WTC11 (cell line): ENCODE measurements at regions not wholly inside any gene's neighbourhood (a gene's known extent, or its start where the extent isn't known, plus 50 kb on each side); places are given as distances from the start of the nearest gene placed in this dataset.

Experiments
- CREB1 ChIP-seq: sonication (generic); formaldehyde crosslinking; IDR thresholded peaks from 2 replicates; pipeline ENCODE4 v1.8.0; 2023; ENCODE audit warnings: mild to moderate bottlenecking, missing genetic modification reagents
- NFE2L1 ChIP-seq: sonication (generic); formaldehyde crosslinking; IDR thresholded peaks from 2 replicates; pipeline ENCODE4 v1.8.1; 2023; ENCODE audit warnings: missing genetic modification reagents
- RORB ChIP-seq: fragments of 250-450 bp; sonication (Bioruptor Pico); IDR thresholded peaks from 2 replicates; pipeline ENCODE4 v1.9.0; 2021; ENCODE audit warnings: mild to moderate bottlenecking
- TCF7 ChIP-seq: sonication (generic); formaldehyde crosslinking; IDR thresholded peaks from 2 replicates; pipeline ENCODE4 v1.8.0; 2022; ENCODE audit warnings: mild to moderate bottlenecking, low read depth, missing genetic modification reagents, moderate library complexity
- ZNF416 ChIP-seq: fragments of 250-450 bp; sonication (Bioruptor Pico); IDR thresholded peaks from 2 replicates; pipeline ENCODE4 v1.9.0; 2021; ENCODE audit warnings: mild to moderate bottlenecking, inconsistent platforms
- TF ChIP-seq, protein P1 (sequence below): sonication (generic); formaldehyde crosslinking; IDR thresholded peaks from 2 replicates; pipeline ENCODE4 v1.8.0; 2022; ENCODE audit warnings: mild to moderate bottlenecking, missing genetic modification reagents
- TF ChIP-seq, protein P2 (sequence below): fragments of 200-600 bp; IDR thresholded peaks from 2 replicates; pipeline ENCODE4 v1.8.0; 2022; ENCODE audit warnings: antibody characterized with exemption
- TF ChIP-seq, protein P3 (sequence below): sonication (generic); formaldehyde crosslinking; IDR thresholded peaks from 2 replicates; pipeline ENCODE4 v1.8.1; 2023; ENCODE audit warnings: mild to moderate bottlenecking, moderate library complexity, missing genetic modification reagents
- TF ChIP-seq, protein P4 (sequence below): sonication (generic); formaldehyde crosslinking; IDR thresholded peaks from 2 replicates; pipeline ENCODE4 v1.8.0; 2022; ENCODE audit warnings: mild to moderate bottlenecking, missing genetic modification reagents
- TF ChIP-seq, protein P5 (sequence below): sonication (generic); formaldehyde crosslinking; IDR thresholded peaks from 2 replicates; pipeline ENCODE4 v1.8.0; 2022; ENCODE audit warnings: mild to moderate bottlenecking, missing genetic modification reagents
- TF ChIP-seq, protein P6 (sequence below): sonication (generic); formaldehyde crosslinking; IDR thresholded peaks from 2 replicates; pipeline ENCODE4 v1.8.0; 2022; ENCODE audit warnings: mild to moderate bottlenecking, missing genetic modification reagents
- TF ChIP-seq, protein P7 (sequence below): sonication (generic); formaldehyde crosslinking; IDR thresholded peaks from 2 replicates; pipeline ENCODE4 v1.8.1; 2023; ENCODE audit warnings: mild to moderate bottlenecking, missing genetic modification reagents, moderate library complexity

DNA sequence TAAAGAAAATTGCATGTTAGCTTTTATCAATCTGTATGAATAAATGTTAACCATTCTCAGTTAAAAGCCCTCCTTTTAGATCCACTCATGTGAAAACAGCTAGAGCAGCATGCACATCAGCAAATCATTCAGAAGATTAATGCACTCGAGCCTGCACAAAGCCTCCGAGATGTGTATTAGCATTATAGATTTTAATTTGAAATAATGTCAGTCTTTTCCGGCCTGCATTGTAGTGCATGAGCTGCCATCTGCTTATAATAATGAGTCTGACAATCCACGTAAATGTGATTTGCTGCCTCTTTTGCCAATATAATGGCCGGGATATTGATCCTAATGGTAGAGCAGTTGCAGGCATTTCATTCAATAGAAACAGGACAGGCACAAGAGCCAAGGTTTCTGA is 585.1 kb downstream of the IRX1 start:
- TF ChIP-seq, protein P1, sequence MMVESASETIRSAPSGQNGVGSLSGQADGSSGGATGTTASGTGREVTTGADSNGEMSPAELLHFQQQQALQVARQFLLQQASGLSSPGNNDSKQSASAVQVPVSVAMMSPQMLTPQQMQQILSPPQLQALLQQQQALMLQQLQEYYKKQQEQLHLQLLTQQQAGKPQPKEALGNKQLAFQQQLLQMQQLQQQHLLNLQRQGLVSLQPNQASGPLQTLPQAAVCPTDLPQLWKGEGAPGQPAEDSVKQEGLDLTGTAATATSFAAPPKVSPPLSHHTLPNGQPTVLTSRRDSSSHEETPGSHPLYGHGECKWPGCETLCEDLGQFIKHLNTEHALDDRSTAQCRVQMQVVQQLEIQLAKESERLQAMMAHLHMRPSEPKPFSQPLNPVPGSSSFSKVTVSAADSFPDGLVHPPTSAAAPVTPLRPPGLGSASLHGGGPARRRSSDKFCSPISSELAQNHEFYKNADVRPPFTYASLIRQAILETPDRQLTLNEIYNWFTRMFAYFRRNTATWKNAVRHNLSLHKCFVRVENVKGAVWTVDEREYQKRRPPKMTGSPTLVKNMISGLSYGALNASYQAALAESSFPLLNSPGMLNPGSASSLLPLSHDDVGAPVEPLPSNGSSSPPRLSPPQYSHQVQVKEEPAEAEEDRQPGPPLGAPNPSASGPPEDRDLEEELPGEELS (CRISPR knock-in tag): no peak
- TF ChIP-seq, protein P2, sequence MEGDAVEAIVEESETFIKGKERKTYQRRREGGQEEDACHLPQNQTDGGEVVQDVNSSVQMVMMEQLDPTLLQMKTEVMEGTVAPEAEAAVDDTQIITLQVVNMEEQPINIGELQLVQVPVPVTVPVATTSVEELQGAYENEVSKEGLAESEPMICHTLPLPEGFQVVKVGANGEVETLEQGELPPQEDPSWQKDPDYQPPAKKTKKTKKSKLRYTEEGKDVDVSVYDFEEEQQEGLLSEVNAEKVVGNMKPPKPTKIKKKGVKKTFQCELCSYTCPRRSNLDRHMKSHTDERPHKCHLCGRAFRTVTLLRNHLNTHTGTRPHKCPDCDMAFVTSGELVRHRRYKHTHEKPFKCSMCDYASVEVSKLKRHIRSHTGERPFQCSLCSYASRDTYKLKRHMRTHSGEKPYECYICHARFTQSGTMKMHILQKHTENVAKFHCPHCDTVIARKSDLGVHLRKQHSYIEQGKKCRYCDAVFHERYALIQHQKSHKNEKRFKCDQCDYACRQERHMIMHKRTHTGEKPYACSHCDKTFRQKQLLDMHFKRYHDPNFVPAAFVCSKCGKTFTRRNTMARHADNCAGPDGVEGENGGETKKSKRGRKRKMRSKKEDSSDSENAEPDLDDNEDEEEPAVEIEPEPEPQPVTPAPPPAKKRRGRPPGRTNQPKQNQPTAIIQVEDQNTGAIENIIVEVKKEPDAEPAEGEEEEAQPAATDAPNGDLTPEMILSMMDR: no peak
- no peak for TF ChIP-seq NFE2L1 (CRISPR knock-in tag)
- TF ChIP-seq ZNF416 (CRISPR knock-in tag): no peak
- TF ChIP-seq TCF7: no peak
- TF ChIP-seq, protein P3, sequence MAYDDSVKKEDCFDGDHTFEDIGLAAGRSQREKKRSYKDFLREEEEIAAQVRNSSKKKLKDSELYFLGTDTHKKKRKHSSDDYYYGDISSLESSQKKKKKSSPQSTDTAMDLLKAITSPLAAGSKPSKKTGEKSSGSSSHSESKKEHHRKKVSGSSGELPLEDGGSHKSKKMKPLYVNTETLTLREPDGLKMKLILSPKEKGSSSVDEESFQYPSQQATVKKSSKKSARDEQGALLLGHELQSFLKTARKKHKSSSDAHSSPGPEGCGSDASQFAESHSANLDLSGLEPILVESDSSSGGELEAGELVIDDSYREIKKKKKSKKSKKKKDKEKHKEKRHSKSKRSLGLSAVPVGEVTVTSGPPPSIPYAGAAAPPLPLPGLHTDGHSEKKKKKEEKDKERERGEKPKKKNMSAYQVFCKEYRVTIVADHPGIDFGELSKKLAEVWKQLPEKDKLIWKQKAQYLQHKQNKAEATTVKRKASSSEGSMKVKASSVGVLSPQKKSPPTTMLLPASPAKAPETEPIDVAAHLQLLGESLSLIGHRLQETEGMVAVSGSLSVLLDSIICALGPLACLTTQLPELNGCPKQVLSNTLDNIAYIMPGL: no peak
- no peak for TF ChIP-seq CREB1 (CRISPR knock-in tag)
- TF ChIP-seq, protein P4, sequence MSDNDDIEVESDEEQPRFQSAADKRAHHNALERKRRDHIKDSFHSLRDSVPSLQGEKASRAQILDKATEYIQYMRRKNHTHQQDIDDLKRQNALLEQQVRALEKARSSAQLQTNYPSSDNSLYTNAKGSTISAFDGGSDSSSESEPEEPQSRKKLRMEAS (CRISPR knock-in tag): no peak
- TF ChIP-seq, protein P5, sequence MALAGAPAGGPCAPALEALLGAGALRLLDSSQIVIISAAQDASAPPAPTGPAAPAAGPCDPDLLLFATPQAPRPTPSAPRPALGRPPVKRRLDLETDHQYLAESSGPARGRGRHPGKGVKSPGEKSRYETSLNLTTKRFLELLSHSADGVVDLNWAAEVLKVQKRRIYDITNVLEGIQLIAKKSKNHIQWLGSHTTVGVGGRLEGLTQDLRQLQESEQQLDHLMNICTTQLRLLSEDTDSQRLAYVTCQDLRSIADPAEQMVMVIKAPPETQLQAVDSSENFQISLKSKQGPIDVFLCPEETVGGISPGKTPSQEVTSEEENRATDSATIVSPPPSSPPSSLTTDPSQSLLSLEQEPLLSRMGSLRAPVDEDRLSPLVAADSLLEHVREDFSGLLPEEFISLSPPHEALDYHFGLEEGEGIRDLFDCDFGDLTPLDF (CRISPR knock-in tag): no peak
- TF ChIP-seq, protein P6, sequence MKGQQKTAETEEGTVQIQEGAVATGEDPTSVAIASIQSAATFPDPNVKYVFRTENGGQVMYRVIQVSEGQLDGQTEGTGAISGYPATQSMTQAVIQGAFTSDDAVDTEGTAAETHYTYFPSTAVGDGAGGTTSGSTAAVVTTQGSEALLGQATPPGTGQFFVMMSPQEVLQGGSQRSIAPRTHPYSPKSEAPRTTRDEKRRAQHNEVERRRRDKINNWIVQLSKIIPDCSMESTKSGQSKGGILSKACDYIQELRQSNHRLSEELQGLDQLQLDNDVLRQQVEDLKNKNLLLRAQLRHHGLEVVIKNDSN (CRISPR knock-in tag): no peak
- TF ChIP-seq, protein P7, sequence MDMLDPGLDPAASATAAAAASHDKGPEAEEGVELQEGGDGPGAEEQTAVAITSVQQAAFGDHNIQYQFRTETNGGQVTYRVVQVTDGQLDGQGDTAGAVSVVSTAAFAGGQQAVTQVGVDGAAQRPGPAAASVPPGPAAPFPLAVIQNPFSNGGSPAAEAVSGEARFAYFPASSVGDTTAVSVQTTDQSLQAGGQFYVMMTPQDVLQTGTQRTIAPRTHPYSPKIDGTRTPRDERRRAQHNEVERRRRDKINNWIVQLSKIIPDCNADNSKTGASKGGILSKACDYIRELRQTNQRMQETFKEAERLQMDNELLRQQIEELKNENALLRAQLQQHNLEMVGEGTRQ (CRISPR knock-in tag): no peak
- TF ChIP-seq RORB (CRISPR knock-in tag): no peak
